ENCODE measurements at regions not wholly inside any gene's neighbourhood (a gene's known extent, or its start where the extent isn't known, plus 50 kb on each side); places are given as distances from the start of the nearest gene placed in this dataset.
A peak's percentile ranks its signal among the peaks of the same experiment; 100 is the strongest.

DNA sequence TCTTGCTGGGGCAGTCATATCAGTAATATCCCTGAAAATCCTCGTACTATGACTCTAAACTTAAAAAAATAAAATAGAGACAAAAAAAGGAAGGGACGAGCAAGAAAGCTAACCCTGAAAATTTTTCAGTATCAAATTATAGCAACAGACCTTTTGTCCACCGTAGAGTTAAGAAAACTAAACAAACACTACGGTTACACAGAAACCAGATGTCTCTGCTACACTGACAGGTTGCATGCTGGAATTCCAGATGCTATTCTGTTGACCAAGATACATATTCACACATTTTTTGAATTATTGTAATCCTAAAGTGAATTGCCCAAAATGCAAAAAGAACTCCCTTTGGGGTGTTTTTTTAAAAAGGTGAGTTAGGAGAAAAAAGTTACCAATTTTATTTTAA, 66.9 kb upstream of the SELENOP start:
- intact Hi-C loops (cut with DNase I) = no loop called here
- no peak overlapping the region for H3K27ac ChIP-seq (replicated peaks in 1 of 4)
- no peak for DNase-seq (ENCODE audit: extremely low spot score)

DNA sequence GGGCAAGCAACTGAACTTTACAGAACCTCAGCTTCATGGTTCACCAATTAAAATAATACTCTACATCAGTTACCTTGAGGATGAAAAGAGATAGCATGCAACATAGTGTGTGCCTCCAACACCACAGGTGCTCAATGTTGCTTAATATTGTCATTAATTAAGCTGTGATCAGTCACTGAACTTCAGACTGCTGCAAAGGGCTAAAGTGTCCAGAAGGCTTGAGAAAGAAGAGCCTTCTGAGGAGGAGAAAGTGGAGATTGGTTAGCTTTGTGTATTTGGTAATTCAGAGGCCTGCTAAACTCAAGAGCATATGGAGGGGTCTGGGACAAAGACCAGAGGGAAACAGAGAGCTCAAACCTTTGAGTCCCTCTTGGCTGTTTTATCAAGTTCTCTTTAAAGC, 66.3 kb upstream of the SELENOP start:
- H3K4me3 ChIP-seq = no peak overlapping the region
- DNase-seq (ENCODE audit: extremely low spot score) = no peak
- H3K27ac ChIP-seq (replicated peaks in 1 of 4) = no peak overlapping the region
- no peaks in the 10 kb centered on the region for H3K36me3 ChIP-seq
- intact Hi-C loops (cut with DNase I) = no loop called here
- TF ChIP-seq POLR2AphosphoS5 (IDR thresholded peaks at IDR 0.05) = no peak
- no peak for TF ChIP-seq POLR2A (IDR thresholded peaks at IDR 0.05; ENCODE audit: low read depth)
- no peak for TF ChIP-seq EP300 (IDR thresholded peaks at IDR 0.05)
- TF ChIP-seq, protein P1, sequence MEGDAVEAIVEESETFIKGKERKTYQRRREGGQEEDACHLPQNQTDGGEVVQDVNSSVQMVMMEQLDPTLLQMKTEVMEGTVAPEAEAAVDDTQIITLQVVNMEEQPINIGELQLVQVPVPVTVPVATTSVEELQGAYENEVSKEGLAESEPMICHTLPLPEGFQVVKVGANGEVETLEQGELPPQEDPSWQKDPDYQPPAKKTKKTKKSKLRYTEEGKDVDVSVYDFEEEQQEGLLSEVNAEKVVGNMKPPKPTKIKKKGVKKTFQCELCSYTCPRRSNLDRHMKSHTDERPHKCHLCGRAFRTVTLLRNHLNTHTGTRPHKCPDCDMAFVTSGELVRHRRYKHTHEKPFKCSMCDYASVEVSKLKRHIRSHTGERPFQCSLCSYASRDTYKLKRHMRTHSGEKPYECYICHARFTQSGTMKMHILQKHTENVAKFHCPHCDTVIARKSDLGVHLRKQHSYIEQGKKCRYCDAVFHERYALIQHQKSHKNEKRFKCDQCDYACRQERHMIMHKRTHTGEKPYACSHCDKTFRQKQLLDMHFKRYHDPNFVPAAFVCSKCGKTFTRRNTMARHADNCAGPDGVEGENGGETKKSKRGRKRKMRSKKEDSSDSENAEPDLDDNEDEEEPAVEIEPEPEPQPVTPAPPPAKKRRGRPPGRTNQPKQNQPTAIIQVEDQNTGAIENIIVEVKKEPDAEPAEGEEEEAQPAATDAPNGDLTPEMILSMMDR (IDR thresholded peaks at IDR 0.05) = no peak
- H3K4me1 ChIP-seq = peaks cover 3 to 10% (median 3%) of the 10 kb centered on the region in 4 donors
- peaks cover 0 to 1% (median 0%) of the 10 kb centered on the region in 4 donors for H3K27me3 ChIP-seq
- H3K9me3 ChIP-seq = no peaks in the 10 kb centered on the region

More for the DNA sequence above, 66.9 kb upstream of the SELENOP start:
- Histone ChIP-seq H3K4me1 (peaks cover 3 to 10% (median 3%) of the 10 kb centered on the region in 4 donors), H3K27me3 (no peaks in the 10 kb centered on the region), H3K36me3 (no peaks in the 10 kb centered on the region), H3K4me3 (no peak overlapping the region), H3K9me3 (no peaks in the 10 kb centered on the region)
- TF ChIP-seq EP300 (IDR thresholded peaks at IDR 0.05) (no peak), POLR2A (IDR thresholded peaks at IDR 0.05; ENCODE audit: low read depth) (no peak), POLR2AphosphoS5 (IDR thresholded peaks at IDR 0.05) (no peak)
- TF ChIP-seq, protein P1 (IDR thresholded peaks at IDR 0.05) = no peak
- 46% methylated on average over 4 of the region's 4 CpGs for WGBS

- no peak overlapping the region for H3K27ac ChIP-seq (replicated peaks in 1 of 4)
Measured at GRCh38 chr5:42877431-42877830, 65.7 kb upstream of the SELENOP start.

DNA sequence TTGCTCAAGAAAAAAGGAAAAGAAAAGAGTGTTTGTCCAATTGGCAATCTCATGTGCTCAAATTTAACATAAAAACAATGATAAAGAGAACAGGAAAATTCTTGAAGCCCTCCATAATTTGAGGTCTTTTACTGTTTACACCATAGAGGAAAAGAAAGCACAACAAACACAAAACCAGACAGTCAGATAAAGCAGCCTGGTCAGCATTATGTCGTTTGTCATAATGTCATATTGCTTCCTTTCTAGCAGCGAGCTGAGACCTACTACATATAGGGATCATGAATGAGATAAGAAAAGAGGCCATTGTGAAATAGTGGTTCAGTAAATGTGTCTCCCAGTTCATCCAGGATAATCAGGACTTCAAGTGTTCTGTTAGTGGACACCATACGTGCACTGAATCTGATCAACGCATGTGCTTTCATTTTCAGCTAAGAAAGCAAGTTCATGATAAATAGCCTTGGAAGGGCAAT, 64.7 kb upstream of the SELENOP start:
- Histone ChIP-seq H3K9me3 (no peaks in the 10 kb centered on the region), H3K27ac (replicated peaks in 1 of 4) (no peak overlapping the region), H3K4me3 (peak overlapping the region in 3 of 4 donors; percentile 1 to 25 (median 5)), H3K4me1 (peaks cover 3 to 10% (median 3%) of the 10 kb centered on the region in 4 donors), H3K36me3 (no peaks in the 10 kb centered on the region), H3K27me3 (peaks cover 0 to 3% (median 0%) of the 10 kb centered on the region in 4 donors)
- TF ChIP-seq, protein P1 (IDR thresholded peaks at IDR 0.05) = no peak
- TF ChIP-seq EP300 (IDR thresholded peaks at IDR 0.05) = no peak
- TF ChIP-seq POLR2A (IDR thresholded peaks at IDR 0.05; ENCODE audit: low read depth) = no peak
- no peak for TF ChIP-seq POLR2AphosphoS5 (IDR thresholded peaks at IDR 0.05)
- intact Hi-C loops (cut with DNase I) = no loop called here
- DNase-seq (ENCODE audit: extremely low spot score) = no peak
- WGBS = 43% methylated on average over 4 of the region's 4 CpGs

More at GRCh38 chr5:42877431-42877830, 65.7 kb upstream of the SELENOP start:
- intact Hi-C loops (cut with DNase I) = no loop called here
- Histone ChIP-seq H3K4me1 (peaks cover 3 to 10% (median 3%) of the 10 kb centered on the region in 4 donors), H3K27me3 (peaks cover 0 to 3% (median 0%) of the 10 kb centered on the region in 4 donors), H3K4me3 (no peak overlapping the region), H3K36me3 (no peaks in the 10 kb centered on the region), H3K9me3 (no peaks in the 10 kb centered on the region)
- WGBS = 85% methylated on average over 2 of the region's 2 CpGs
- no peak for TF ChIP-seq POLR2A (IDR thresholded peaks at IDR 0.05; ENCODE audit: low read depth)
- TF ChIP-seq EP300 (IDR thresholded peaks at IDR 0.05) = no peak
- TF ChIP-seq, protein P1 (IDR thresholded peaks at IDR 0.05) = no peak
- DNase-seq (ENCODE audit: extremely low spot score) = no peak
